Bronchial epithelial cell (primary cell): ENCODE measurements at regions not wholly inside any gene's neighbourhood (a gene's known extent, or its start where the extent isn't known, plus 50 kb on each side); places are given as distances from the start of the nearest gene placed in this dataset.

Experiments
- DNase-seq: peaks from one replicate; pipeline ENCODE4 v3.0.0-alpha.2; 2010; ENCODE audit warnings: low read depth
- FAIRE-seq: peaks from 2 replicates; lab custom pipeline; 2011; peaks lifted over from hg19 to GRCh38; lab: Jason Lieb, UNC
- H3K27me3 ChIP-seq: 2 replicates; pipeline ENCODE4 v1.5.1; 2011; ENCODE audit warnings: low read length; ENCODE audit not compliant: control insufficient read depth, insufficient read depth
- H3K36me3 ChIP-seq: 2 replicates; pipeline ENCODE4 v1.5.1; 2011; ENCODE audit warnings: low read length; ENCODE audit not compliant: control insufficient read depth, insufficient read depth
- H3K4me3 ChIP-seq: 2 replicates; pipeline ENCODE4 v1.5.1; 2011; ENCODE audit warnings: mild to moderate bottlenecking, low read depth, low read length, control low read depth
- CTCF ChIP-seq: IDR thresholded peaks from 2 replicates; pipeline ENCODE4 v1.5.1; 2011; ENCODE audit warnings: mild to moderate bottlenecking, moderate library complexity, low read length, control low read depth, inconsistent platforms; ENCODE audit not compliant: insufficient read depth, severe bottlenecking

GRCh38 chr2:126389446-126389845 lies 266.5 kb upstream of the GYPC start:
- TF ChIP-seq CTCF = no peak
- DNase-seq (no peak), FAIRE-seq (no peak)
- Histone ChIP-seq H3K27me3 (no peaks in the 10 kb centered on the region), H3K4me3 (no peak overlapping the region), H3K36me3 (no peaks in the 10 kb centered on the region)

- FAIRE-seq (no peak), DNase-seq (no peak)
- Histone ChIP-seq H3K36me3 (no peaks in the 10 kb centered on the region), H3K27me3 (no peaks in the 10 kb centered on the region), H3K4me3 (no peak overlapping the region)
- no peak for TF ChIP-seq CTCF
These were observed 263.1 kb upstream of the GYPC start for GRCh38 chr2:126392889-126393288.

GRCh38 chr2:126399001-126399400 lies 257.0 kb upstream of the GYPC start:
- Histone ChIP-seq H3K27me3 (no peaks in the 10 kb centered on the region), H3K36me3 (no peaks in the 10 kb centered on the region), H3K4me3 (no peak overlapping the region)
- no peak for TF ChIP-seq CTCF
- DNase-seq = no peak
- no peak for FAIRE-seq

GRCh38 chr2:126403039-126403628 lies 252.8 kb upstream of the GYPC start:
- no peak for TF ChIP-seq CTCF
- no peak for FAIRE-seq

GRCh38 chr2:126406267-126406666 lies 249.7 kb upstream of the GYPC start:
- no peak for TF ChIP-seq CTCF
- FAIRE-seq = no peak
- H3K4me3 ChIP-seq = no peak overlapping the region

More at GRCh38 chr2:126403039-126403628, 252.8 kb upstream of the GYPC start:
- no peaks in the 10 kb centered on the region for H3K36me3 ChIP-seq
- H3K4me3 ChIP-seq = no peak overlapping the region
- no peaks in the 10 kb centered on the region for H3K27me3 ChIP-seq
- no peak for DNase-seq

GRCh38 chr2:126408671-126409070 lies 247.3 kb upstream of the GYPC start:
- no peaks in the 10 kb centered on the region for H3K27me3 ChIP-seq
- no peak overlapping the region for H3K4me3 ChIP-seq
- H3K36me3 ChIP-seq = no peaks in the 10 kb centered on the region
- DNase-seq (no peak), FAIRE-seq (no peak)
- TF ChIP-seq CTCF = no peak

More at GRCh38 chr2:126406267-126406666, 249.7 kb upstream of the GYPC start:
- DNase-seq = no peak
- H3K27me3 ChIP-seq = no peaks in the 10 kb centered on the region
- H3K36me3 ChIP-seq = no peaks in the 10 kb centered on the region
